Esophagus muscularis mucosa (tissue), 4 donors: ENCODE measurements at regions not wholly inside any gene's neighbourhood (a gene's known extent, or its start where the extent isn't known, plus 50 kb on each side); places are given as distances from the start of the nearest gene placed in this dataset.

Experiments used
- DNase-seq: peaks from one replicate; pipeline ENCODE4 v3.0.0-alpha.2; 2017; ENCODE audit errors: extremely low spot score
- H3K27ac ChIP-seq, 4 donors: fragments of 200-600 bp; sonication (generic); replicated peaks in 1 of 4; 1 replicate in 3 of 4; 2 replicates in 1 of 4; pipeline ENCODE4 v1.5.1; 2016 to 2019; ENCODE audit warnings: mild to moderate bottlenecking in 1 of 4
- H3K27me3 ChIP-seq, 4 donors: fragments of 200-600 bp; sonication (generic); one replicate each; pipeline versions ENCODE4 v1.5.1 to v1.6.0; 2016 to 2019
- H3K36me3 ChIP-seq, 4 donors: fragments of 200-600 bp; sonication (generic); one replicate each; pipeline ENCODE4 v1.5.1; 2016 to 2019
- H3K4me1 ChIP-seq, 4 donors: fragments of 200-600 bp; sonication (generic); one replicate each; pipeline ENCODE4 v1.5.1; 2016 to 2019
- H3K4me3 ChIP-seq, 4 donors: fragments of 200-600 bp; sonication (generic); 1 replicate in 2 of 4; 2 replicates in 2 of 4; pipeline ENCODE4 v1.5.1; 2016 to 2019; ENCODE audit warnings: mild to moderate bottlenecking in 4 of 4, moderate library complexity in 1 of 4
- H3K9me3 ChIP-seq, 4 donors: fragments of 200-600 bp; sonication (generic); 1 replicate in 3 of 4; 2 replicates in 1 of 4; pipeline ENCODE4 v1.5.1; 2016 to 2019
- EP300 ChIP-seq: sonication (generic); formaldehyde crosslinking; IDR thresholded peaks from one replicate; pipeline ENCODE4 v1.6.1; 2017; ENCODE audit warnings: antibody characterized with exemption
- POLR2A ChIP-seq: fragments of 450-650 bp; IDR thresholded peaks from one replicate; pipeline ENCODE4 v1.6.1; 2017; ENCODE audit warnings: antibody characterized with exemption, moderate library complexity, mild to moderate bottlenecking, low read depth
- POLR2AphosphoS5 ChIP-seq, 2 donors: sonication (generic); formaldehyde crosslinking; IDR thresholded peaks; one replicate each; pipeline ENCODE4 v1.6.1; 2017; ENCODE audit warnings: antibody characterized with exemption in 2 of 2
- WGBS: methylation state at CpG from one replicate; pipeline ENCODE4 v1.1.5; 2018; 5-methylcytosine and 5-hydroxymethylcytosine counted together
- intact Hi-C: fragments of 100-400 bp; cut with DNase I; formaldehyde crosslinking; loops from one replicate; pipeline ENCODE4 v1.15.1; 2023
- TF ChIP-seq, protein P1 (sequence below), 3 experiments: fragments of 200-600 bp in 2 of 3; fragments of 450-650 bp in 1 of 3; sonication (generic) in 2 of 3; IDR thresholded peaks; one replicate each; pipeline ENCODE4 v1.5.1; 2017 to 2019; ENCODE audit warnings: antibody characterized with exemption in 3 of 3, mild to moderate bottlenecking in 2 of 3, moderate library complexity in 1 of 3

DNA sequence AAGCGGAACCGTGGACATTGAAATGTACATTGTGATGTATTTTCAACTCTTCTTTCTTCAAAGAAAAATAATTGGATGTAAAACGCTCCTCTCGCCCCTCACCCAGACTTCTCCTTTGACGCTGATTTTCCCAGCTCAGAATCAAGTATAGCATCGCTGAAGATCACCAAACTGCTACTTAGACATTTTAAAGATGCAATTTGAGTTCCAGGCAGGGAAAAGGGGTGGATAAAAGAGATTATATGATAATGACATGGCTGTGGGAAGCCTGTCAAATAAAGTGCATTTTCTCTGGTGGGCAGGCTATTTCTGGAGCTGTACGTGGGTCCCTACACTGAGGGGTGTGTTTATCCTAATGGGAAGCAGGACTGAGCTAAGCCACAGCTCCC is 240.4 kb downstream of the CDC5L start:
- H3K27ac ChIP-seq, result no peak overlapping the region
- peaks cover 0 to 23% (median 0%) of the 10 kb centered on the region in 4 donors for H3K27me3 ChIP-seq
- no peak for DNase-seq
- 81% methylated on average over 7 of the region's 7 CpGs for WGBS
- H3K9me3 ChIP-seq, result no peaks in the 10 kb centered on the region
- peaks cover 0 to 5% (median 0%) of the 10 kb centered on the region in 4 donors for H3K4me1 ChIP-seq
- no peak overlapping the region for H3K4me3 ChIP-seq
- TF ChIP-seq POLR2AphosphoS5 (IDR thresholded peaks at IDR 0.05), result no peak
- TF ChIP-seq, protein P1, sequence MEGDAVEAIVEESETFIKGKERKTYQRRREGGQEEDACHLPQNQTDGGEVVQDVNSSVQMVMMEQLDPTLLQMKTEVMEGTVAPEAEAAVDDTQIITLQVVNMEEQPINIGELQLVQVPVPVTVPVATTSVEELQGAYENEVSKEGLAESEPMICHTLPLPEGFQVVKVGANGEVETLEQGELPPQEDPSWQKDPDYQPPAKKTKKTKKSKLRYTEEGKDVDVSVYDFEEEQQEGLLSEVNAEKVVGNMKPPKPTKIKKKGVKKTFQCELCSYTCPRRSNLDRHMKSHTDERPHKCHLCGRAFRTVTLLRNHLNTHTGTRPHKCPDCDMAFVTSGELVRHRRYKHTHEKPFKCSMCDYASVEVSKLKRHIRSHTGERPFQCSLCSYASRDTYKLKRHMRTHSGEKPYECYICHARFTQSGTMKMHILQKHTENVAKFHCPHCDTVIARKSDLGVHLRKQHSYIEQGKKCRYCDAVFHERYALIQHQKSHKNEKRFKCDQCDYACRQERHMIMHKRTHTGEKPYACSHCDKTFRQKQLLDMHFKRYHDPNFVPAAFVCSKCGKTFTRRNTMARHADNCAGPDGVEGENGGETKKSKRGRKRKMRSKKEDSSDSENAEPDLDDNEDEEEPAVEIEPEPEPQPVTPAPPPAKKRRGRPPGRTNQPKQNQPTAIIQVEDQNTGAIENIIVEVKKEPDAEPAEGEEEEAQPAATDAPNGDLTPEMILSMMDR (IDR thresholded peaks at IDR 0.05), result no peak
- no peak for TF ChIP-seq POLR2A
- intact Hi-C loops, result no loop called here
- no peaks in the 10 kb centered on the region for H3K36me3 ChIP-seq

DNA sequence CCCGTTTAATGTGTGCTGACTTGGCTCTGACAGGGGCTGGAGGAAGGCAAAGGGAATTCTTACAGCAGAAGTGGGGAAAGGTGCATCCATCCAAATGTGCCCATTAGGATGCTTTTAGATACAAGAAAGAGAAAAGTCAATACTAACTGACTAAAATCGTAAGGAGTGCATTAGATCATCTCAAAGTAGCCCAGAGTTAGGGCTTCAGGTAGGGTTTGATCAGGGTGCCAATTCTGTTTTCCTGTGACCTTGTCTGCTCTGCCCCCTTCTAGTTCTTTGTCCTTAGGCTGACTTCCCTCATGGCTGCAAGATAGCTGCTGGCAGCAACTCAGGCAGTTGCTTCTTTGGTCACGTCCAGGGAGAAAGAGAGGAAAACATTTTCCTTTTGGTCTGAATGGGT is 240.8 kb downstream of the CDC5L start:
- TF ChIP-seq EP300, result no peak
- TF ChIP-seq, protein P1 (IDR thresholded peaks at IDR 0.05), result no peak
- TF ChIP-seq POLR2AphosphoS5 (IDR thresholded peaks at IDR 0.05), result no peak
- TF ChIP-seq POLR2A, result no peak
- Histone ChIP-seq H3K9me3 (no peaks in the 10 kb centered on the region), H3K4me1 (peaks cover 0 to 5% (median 0%) of the 10 kb centered on the region in 4 donors), H3K36me3 (no peaks in the 10 kb centered on the region), H3K4me3 (no peak overlapping the region), H3K27ac (no peak overlapping the region), H3K27me3 (peaks cover 0 to 23% (median 0%) of the 10 kb centered on the region in 4 donors)
- 82% methylated on average over 3 of the region's 3 CpGs for WGBS
- intact Hi-C loops, result no loop called here
- no peak for DNase-seq

DNA sequence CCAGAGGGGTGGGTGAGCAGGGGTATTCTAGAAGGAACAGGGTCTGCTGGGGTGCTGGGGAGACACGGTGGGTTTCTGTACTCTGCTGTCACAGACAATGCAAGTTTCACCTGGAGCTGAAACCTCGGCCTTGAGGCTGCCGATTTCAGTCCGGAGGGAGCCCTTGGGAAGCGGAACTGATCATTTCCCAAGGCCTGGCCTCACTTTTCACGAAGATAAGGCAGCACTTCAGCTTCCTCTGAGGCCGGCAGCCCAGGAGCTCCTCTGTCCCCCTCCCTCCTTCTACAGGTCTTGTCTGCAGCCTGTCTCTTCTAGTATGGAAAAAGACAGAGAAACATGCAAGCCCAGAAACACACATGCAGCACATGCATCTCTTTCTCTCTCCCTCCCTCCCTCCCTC is 242.1 kb downstream of the CDC5L start:
- no peaks in the 10 kb centered on the region for H3K9me3 ChIP-seq
- 67% methylated on average over 4 of the region's 7 CpGs for WGBS
- no peak for TF ChIP-seq POLR2A
- TF ChIP-seq, protein P1 (IDR thresholded peaks at IDR 0.05), result no peak
- no peak for TF ChIP-seq POLR2AphosphoS5 (IDR thresholded peaks at IDR 0.05)
- no peak for TF ChIP-seq EP300
- H3K27me3 ChIP-seq, result peaks cover 0 to 31% (median 0%) of the 10 kb centered on the region in 4 donors
- H3K4me3 ChIP-seq, result no peak overlapping the region
- peaks cover 0 to 5% (median 0%) of the 10 kb centered on the region in 4 donors for H3K4me1 ChIP-seq
- H3K36me3 ChIP-seq, result no peaks in the 10 kb centered on the region
- intact Hi-C loops, result no loop called here
- no peak for DNase-seq
- H3K27ac ChIP-seq, result no peak overlapping the region

DNA sequence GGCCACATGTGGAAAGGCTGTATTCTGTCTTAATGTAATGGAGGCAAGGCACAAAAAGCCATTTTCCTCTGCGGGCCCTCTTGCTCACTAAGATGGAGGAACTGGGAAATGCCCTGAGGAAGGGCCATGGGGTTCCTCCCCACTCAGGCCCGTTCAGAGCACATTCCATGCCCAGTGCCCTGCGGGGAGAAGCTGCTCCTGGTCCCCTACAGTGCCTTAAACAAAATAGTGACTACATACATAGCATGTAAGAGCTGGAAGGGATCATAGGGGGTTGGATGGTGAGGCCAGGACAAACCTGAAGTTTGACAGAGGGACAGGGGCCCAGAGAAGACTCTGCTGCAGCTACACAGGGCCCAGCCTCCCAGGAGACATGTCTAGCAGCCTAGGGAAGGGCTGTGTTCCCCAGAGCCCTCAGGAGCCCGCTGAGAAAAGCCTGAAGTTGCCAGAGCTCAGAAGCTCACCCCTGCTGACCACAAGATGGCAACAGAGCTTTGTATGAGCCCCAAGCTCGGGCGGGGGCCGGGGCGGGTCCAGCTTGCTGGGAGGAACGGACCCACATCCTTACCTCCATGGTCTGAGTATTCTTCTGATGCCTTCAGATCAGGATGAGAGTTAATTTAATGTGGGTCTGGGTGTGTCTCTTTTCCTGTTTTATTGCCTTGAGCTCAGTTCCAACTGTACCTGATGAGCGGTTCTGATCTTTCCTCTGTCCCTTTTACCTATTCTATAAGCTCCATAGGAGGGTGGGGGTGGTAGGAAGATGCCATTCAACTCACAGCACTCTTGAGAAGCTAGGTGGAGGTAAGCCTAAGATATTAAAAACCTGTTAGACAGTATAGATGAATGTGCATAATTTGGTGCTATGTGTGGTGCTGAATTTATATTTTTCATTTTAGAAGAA is 242.9 kb downstream of the CDC5L start:
- Histone ChIP-seq H3K4me1 (peaks cover 0 to 5% (median 0%) of the 10 kb centered on the region in 4 donors), H3K9me3 (no peaks in the 10 kb centered on the region), H3K27ac (no peak overlapping the region), H3K36me3 (no peaks in the 10 kb centered on the region), H3K27me3 (peaks cover 0 to 31% (median 0%) of the 10 kb centered on the region in 4 donors), H3K4me3 (no peak overlapping the region)
- 39% methylated on average over 10 of the region's 10 CpGs for WGBS
- intact Hi-C loops, result no loop called here
- no peak for DNase-seq
- no peak for TF ChIP-seq POLR2A
- TF ChIP-seq, protein P1 (IDR thresholded peaks at IDR 0.05), result peak; percentile 17 to 29 (median 26)
